ENCODE measurements at regions not wholly inside any gene's neighbourhood (a gene's known extent, or its start where the extent isn't known, plus 50 kb on each side); places are given as distances from the start of the nearest gene placed in this dataset.

DNA sequence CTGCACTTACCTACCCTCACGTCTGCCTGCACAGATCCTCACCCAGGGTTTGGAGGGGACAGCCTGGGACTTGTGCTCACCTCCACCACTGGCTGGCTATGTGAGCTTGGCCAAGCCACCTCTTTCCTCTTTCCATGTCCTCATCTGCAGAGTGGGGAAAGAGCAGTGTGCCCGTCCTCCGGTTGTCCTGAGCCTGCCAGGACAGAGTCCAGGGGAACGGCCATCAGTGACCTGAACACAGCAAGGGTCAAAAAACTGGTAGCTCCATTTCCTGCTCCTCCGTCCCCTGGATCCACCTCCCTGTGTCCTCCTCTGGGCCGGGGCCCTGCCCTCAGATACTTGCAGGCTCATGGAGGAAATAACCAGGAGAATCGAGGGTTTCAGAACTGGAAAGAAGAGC, 187.7 kb downstream of the OLFM1 start:
- no peak overlapping the region for H3K9ac ChIP-seq (ENCODE audit: low read depth, low read length, poor library complexity, severe bottlenecking)
- no peaks in the 10 kb centered on the region for H3K9me3 ChIP-seq (ENCODE audit: insufficient read depth, low read depth, low read length)
- no peaks in the 10 kb centered on the region; the same call in 1 of the 2 replicates for H3F3A ChIP-seq (ENCODE audit: low read depth)
- H3K4me2 ChIP-seq (ENCODE audit: low read depth, low read length, poor library complexity, severe bottlenecking): no peak overlapping the region
- H3K9me2 ChIP-seq (replicated peaks; ENCODE audit: low read depth, low read length): no peaks in the 10 kb centered on the region
- no peaks in the 10 kb centered on the region for H3K27me3 ChIP-seq (ENCODE audit: insufficient read depth, low read length, poor library complexity, severe bottlenecking)
- no peak for TF ChIP-seq EZH2phosphoT487 (IDR thresholded peaks at IDR 0.05; ENCODE audit: borderline replicate concordance)
- TF ChIP-seq, protein P1, sequence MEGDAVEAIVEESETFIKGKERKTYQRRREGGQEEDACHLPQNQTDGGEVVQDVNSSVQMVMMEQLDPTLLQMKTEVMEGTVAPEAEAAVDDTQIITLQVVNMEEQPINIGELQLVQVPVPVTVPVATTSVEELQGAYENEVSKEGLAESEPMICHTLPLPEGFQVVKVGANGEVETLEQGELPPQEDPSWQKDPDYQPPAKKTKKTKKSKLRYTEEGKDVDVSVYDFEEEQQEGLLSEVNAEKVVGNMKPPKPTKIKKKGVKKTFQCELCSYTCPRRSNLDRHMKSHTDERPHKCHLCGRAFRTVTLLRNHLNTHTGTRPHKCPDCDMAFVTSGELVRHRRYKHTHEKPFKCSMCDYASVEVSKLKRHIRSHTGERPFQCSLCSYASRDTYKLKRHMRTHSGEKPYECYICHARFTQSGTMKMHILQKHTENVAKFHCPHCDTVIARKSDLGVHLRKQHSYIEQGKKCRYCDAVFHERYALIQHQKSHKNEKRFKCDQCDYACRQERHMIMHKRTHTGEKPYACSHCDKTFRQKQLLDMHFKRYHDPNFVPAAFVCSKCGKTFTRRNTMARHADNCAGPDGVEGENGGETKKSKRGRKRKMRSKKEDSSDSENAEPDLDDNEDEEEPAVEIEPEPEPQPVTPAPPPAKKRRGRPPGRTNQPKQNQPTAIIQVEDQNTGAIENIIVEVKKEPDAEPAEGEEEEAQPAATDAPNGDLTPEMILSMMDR (conservative IDR thresholded peaks at IDR 0.05; ENCODE audit: low read length): no peak
- peaks cover 2% of the 10 kb centered on the region for H3K4me1 ChIP-seq (ENCODE audit: insufficient read depth, low read length, poor library complexity, severe bottlenecking)
- H3K36me3 ChIP-seq (ENCODE audit: insufficient read depth, low read length): no peaks in the 10 kb centered on the region
- no peaks in the 10 kb centered on the region for H3K79me2 ChIP-seq (ENCODE audit: insufficient read depth, low read length)
- no peak overlapping the region for H3K4me3 ChIP-seq (ENCODE audit: low read length, poor library complexity, severe bottlenecking)
- H4K20me1 ChIP-seq (ENCODE audit: insufficient read depth, low read length, poor library complexity, severe bottlenecking): no peaks in the 10 kb centered on the region
- H2AFZ ChIP-seq (ENCODE audit: low read length): no peak overlapping the region

DNA sequence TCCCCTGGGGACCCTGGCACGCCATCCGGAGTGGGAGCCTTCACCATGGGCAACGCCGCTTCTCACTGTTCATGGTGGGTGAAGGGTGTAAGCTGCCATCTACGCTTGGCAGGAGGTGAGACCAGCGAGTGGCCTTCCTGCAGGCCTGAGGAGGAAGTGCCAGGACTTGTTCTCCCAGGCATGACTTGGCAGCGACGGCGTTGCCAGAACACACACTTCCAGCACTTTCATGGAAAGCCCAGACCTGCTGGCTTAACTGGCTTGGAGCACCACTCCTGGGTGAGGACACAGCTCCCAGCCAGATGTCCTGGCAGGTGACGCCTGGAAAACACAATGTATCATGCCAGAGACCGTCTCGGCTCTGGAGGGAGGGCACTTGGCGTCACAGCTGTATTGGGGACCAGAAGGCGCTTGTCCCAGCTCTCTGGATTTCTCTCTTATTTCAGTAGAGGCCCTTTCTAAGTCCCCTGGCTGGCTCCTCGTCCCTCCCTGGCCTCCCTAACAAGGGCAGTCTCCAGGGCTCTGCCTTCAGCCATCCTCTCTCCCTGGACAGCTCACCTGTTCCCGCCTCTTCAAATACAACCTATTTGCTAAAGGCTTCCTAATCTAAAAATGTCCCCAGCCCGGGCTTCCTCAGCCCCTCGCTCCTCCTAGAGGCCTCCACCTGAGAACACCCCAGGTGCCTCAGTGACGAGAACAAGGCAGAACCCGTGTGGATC, 188.3 kb downstream of the OLFM1 start:
- H3F3A ChIP-seq (ENCODE audit: low read depth): no peaks in the 10 kb centered on the region; the same call in 1 of the 2 replicates
- H3K9me2 ChIP-seq (replicated peaks; ENCODE audit: low read depth, low read length): no peaks in the 10 kb centered on the region
- no peak overlapping the region for H3K4me2 ChIP-seq (ENCODE audit: low read depth, low read length, poor library complexity, severe bottlenecking)
- no peaks in the 10 kb centered on the region for H3K36me3 ChIP-seq (ENCODE audit: insufficient read depth, low read length)
- H3K4me1 ChIP-seq (ENCODE audit: insufficient read depth, low read length, poor library complexity, severe bottlenecking): peaks cover 7% of the 10 kb centered on the region
- H3K27me3 ChIP-seq (ENCODE audit: insufficient read depth, low read length, poor library complexity, severe bottlenecking): no peaks in the 10 kb centered on the region
- H3K4me3 ChIP-seq (ENCODE audit: low read length, poor library complexity, severe bottlenecking): no peak overlapping the region
- no peaks in the 10 kb centered on the region for H4K20me1 ChIP-seq (ENCODE audit: insufficient read depth, low read length, poor library complexity, severe bottlenecking)
- no peaks in the 10 kb centered on the region for H3K79me2 ChIP-seq (ENCODE audit: insufficient read depth, low read length)
- H2AFZ ChIP-seq (ENCODE audit: low read length): no peak overlapping the region
- no peak for TF ChIP-seq EZH2phosphoT487 (IDR thresholded peaks at IDR 0.05; ENCODE audit: borderline replicate concordance)
- TF ChIP-seq, protein P1 (conservative IDR thresholded peaks at IDR 0.05; ENCODE audit: low read length): no peak
- H3K9me3 ChIP-seq (ENCODE audit: insufficient read depth, low read depth, low read length): no peaks in the 10 kb centered on the region
- H3K9ac ChIP-seq (ENCODE audit: low read depth, low read length, poor library complexity, severe bottlenecking): no peak overlapping the region

DNA sequence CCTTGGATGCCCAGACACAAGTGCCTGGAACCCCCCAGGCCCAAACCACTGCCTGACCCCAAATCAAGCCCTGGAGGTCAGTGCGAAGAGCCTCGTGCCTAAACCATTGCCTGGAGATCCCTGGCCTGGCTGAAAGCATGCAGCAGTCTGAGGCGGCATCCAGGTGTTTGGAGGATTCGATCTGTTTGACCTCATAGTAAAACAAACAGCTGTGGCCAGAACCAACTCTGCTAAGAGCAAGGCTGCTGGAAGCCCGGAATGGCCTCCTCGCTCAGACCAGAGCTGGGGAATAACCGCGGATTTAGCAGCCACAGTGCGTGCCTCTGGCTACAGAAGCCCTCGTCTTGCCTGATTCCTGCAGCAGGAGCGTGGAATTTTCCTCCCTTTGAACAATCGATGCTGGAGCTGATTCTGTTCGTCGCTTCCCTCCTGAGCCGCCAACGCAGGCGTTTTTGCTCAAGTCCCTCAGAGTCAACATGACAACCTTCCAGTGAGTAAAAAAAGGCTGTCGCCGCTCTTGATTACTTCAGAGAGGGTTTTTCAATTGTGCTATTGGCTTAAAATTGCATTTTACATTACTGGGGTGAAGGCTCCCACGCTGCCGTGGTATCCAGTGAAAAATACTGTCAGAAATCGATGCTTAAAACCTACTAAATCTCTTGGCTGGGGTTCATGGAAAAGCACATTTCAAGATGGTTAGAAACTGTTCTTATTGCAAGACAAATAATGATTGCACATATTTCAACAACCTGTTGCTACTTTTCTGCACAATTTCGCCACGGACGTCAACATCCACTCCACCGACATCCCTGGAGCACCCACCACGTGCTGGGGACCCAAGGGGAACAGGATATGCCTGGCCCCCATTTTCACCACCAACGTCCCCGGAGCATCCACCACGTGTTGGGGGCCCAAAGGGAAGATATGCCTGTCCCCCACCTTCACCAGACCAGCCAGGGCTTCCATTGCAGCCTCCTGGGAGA, 190.0 kb downstream of the OLFM1 start:
- H3K79me2 ChIP-seq (ENCODE audit: insufficient read depth, low read length): no peaks in the 10 kb centered on the region
- H4K20me1 ChIP-seq (ENCODE audit: insufficient read depth, low read length, poor library complexity, severe bottlenecking): no peaks in the 10 kb centered on the region
- H3K36me3 ChIP-seq (ENCODE audit: insufficient read depth, low read length): no peaks in the 10 kb centered on the region
- H3F3A ChIP-seq (ENCODE audit: low read depth): no peaks in the 10 kb centered on the region; the same call in 1 of the 2 replicates
- no peak overlapping the region for H2AFZ ChIP-seq (ENCODE audit: low read length)
- H3K9ac ChIP-seq (ENCODE audit: low read depth, low read length, poor library complexity, severe bottlenecking): no peak overlapping the region
- H3K4me3 ChIP-seq (ENCODE audit: low read length, poor library complexity, severe bottlenecking): no peak overlapping the region
- TF ChIP-seq EZH2phosphoT487 (IDR thresholded peaks at IDR 0.05; ENCODE audit: borderline replicate concordance): no peak
- TF ChIP-seq, protein P1 (conservative IDR thresholded peaks at IDR 0.05; ENCODE audit: low read length): no peak
- no peaks in the 10 kb centered on the region for H3K9me2 ChIP-seq (replicated peaks; ENCODE audit: low read depth, low read length)
- no peak overlapping the region for H3K4me2 ChIP-seq (ENCODE audit: low read depth, low read length, poor library complexity, severe bottlenecking)
- no peaks in the 10 kb centered on the region for H3K27me3 ChIP-seq (ENCODE audit: insufficient read depth, low read length, poor library complexity, severe bottlenecking)
- H3K4me1 ChIP-seq (ENCODE audit: insufficient read depth, low read length, poor library complexity, severe bottlenecking): peaks cover 25% of the 10 kb centered on the region
- H3K9me3 ChIP-seq (ENCODE audit: insufficient read depth, low read depth, low read length): no peaks in the 10 kb centered on the region

All from Loucy (cell line).